GM21515 (cell line): ENCODE measurements at regions not wholly inside any gene's neighbourhood (a gene's known extent, or its start where the extent isn't known, plus 50 kb on each side); places are given as distances from the start of the nearest gene placed in this dataset.

ENCODE experiments used
- ATAC-seq: cut with Tn5 transposase; IDR thresholded peaks from one replicate; pipeline ENCODE4 v1.9.1; 2021; ENCODE audit not compliant: unreplicated experiment

DNA sequence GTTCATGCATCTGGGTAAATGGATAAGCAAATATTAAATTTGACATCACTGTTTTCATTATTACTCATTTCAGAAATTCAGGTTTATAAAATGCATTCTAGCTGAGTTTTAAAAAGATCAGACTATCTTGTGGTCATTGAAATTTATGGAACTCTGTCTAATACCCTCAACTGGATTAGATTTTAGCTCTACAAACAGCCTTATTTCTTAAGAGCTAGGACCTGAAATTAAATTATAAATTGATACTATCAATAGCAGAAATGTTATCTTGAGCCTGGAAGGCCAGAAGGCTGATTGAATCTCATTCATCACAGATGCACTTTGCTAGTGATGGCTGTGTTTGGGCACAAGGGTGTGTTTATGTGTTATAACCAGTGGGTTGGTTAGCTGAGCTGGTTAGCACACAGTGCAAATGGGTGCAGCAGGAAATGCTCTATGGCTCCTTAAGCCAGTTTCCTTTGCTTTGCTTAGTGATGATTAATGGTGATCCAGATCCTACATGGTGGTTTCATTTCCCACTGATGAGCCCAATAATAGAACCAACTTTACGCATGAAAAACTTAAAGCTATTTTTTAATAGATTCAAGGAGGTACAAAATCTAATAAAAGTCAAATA lies 310.8 kb upstream of the KLF12 start:
- no peak for ATAC-seq

DNA sequence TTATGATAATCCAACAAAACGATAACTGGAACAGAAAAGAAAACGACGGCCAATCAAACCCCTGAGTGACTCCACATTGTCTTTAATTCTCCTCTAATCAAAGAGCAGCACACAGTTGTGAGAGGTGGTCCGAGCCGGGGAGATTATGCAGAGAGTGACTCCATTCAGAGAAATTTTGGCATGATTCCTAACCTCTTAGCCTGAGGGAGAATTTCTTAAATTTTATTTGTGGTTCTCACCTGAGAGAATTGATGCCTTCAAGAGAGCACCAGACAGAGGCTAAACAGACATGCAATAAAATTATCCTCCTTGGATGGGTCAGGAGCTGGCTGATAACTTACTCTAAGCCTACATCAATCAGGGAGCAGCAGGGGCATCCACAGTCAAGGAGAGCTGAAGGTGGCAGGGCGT lies 310.0 kb upstream of the KLF12 start:
- no peak for ATAC-seq

DNA sequence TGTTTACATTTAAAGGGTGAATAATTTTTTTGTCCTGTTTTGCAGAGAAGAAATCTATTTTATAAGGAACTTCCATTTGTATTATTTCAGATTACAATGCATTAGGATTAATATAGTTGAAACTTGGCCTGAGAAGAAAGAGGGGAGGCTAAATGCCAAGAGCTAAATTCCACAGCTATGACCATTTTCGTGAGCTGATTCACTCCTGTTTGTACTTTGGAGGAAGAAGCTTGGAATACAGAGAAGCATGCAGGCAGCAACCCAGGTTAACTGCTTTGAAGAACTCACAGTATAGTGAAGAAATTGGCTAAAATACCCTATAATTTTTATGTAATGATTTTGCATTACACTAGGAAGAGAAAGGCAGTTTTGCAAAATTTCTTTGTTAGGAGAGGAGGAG lies 309.4 kb upstream of the KLF12 start:
- no peak for ATAC-seq

DNA sequence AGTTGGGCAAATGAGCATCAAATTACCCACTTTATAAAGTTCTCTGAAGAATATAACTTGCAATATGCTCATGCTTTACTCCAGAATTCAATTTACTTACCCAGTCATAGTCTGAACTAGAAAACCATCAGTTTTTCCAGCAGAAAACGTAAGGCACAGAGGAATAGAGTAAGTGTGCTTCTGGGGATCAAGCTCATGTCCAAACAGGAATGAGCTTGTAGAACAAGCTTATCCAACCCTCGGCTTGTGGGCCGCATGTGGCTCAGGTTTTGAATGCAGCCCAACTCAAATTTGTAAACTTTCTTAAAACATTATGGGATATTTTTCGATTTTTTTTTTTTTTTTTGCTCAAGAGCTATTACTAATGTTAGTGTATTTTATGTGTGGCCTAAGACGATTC lies 308.5 kb upstream of the KLF12 start:
- ATAC-seq = no peak

DNA sequence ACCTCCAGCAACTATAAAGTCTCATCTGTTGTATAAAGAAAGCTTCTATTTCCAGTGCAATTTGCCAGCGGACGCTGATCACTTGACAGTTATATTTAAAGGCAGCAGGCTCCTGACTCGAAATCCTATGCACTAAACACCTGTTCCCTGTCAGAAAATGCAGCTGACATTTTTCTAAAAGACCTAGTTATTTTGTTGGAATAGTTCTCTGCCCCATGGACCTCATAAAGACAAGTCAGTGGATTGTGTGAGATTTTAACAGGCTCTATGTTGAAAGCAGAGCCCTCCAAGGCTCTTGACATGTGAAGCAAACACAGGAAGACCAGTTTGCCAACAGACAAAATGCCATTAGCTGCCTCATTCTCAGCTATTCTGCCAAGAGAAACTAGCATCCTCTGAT lies 304.7 kb upstream of the KLF12 start:
- ATAC-seq = no peak

DNA sequence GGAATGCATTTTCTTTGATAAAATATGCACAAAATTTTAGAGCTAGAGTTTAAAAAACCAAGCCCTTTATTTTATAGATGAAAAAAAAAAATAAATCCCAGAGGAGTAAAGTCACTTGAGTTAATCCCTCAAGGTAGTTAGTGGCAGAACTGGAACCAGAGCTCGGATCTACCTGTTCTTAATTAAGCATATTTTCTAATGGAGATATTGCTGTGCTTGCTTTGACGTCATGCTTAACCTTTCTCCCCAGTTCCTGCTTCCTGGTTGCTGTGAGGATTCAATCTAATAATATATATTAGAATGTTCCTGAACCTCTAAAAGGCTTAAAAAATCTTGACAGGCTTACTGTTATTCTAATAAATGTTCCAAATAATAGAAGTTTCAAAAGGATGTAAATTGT lies 300.6 kb upstream of the KLF12 start:
- no peak for ATAC-seq

DNA sequence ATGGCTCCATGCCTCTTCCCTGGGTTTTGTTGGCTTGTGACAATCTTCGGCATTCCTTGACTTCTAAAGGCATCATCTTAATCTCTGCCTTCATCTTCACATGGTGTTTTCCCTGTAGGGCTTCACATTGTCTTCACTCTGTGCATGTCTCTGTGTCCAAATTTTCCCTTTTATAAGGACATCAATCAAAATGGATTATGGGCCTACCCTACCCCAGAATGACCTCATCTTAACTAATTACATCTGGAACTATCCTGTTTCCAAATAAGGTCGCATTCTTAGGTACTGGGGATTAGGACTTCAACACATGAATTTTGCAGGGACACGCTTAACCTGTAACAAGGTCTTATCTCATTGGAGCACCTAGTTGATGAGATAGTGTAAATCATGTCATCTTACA lies 290.3 kb upstream of the KLF12 start:
- no peak for ATAC-seq

DNA sequence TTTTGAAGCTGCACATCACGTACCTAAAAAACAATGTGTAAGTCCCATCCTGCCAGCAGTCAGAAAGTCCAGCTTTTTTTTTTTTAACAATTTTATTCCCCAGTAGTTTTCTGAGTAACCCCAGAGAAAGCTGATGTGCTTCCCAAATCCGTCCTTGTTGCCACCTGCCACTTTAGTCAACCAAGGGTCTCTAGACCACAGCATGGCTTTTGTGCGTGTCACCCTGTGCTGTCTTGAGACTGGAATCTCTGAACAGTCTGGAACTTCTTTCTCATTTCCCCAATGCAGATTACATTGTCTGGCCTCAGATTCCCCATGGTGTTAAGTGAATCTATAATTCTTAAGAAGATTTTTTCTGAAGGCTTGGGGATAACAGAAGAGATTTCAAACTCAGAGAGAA lies 289.2 kb upstream of the KLF12 start:
- ATAC-seq = no peak

DNA sequence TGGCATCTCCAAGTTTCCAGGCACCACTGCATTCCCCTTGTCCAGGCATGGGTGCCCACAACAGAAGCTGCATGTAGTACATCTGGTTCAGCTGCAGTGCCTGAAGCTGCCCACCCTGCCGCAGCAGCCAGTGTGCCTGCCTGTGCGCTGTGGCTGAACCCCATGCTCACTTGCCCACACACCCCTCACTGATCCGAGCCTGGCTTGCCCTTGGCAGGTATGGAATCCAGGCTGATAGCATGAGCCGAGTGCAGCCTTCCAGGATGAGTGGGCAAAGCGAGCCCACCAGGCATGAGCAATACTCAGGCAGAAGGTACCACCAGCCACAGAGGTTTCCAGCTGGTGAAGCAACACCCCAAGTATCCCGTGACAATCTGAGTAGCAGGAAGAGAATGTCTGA lies 280.3 kb upstream of the KLF12 start:
- ATAC-seq = no peak

DNA sequence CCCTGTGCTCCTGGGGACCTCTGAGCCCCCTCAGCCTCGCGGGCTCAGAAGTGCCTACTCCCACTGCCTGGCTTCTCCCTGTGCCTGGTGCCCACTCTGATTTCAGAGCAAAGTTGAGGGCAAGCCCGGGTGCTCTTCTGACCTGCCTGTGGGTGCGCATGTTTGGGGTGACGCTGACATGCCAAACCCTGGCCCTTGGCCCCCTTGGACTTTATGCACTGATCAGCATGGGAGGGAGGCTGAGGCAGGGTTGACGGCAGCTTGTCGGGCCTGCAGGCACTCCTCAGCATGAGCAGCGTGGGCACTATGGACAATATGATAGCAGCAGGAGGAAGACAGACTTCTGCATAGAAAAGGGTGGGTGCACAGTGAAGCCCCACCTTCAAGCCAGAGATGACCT lies 279.3 kb upstream of the KLF12 start:
- ATAC-seq = no peak

DNA sequence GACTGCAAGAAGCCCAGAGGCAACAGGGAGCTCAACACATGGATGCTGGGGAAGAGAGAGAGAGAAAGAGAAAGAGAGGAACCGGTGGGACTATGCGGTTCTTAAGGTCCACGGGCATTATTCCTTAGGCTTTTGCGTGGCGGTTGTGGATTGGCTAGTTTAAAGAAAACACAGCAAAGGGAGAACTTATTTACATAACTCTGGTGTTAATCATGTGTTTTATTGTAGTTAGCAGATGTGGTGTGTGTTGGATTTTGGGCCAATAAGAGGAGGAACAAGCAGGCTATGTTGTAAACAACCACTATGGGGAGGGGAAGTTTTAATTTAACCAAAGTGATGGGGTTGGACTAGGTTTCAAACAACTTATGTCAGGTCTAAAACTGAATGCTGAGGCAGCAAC lies 275.3 kb upstream of the KLF12 start:
- no peak for ATAC-seq

DNA sequence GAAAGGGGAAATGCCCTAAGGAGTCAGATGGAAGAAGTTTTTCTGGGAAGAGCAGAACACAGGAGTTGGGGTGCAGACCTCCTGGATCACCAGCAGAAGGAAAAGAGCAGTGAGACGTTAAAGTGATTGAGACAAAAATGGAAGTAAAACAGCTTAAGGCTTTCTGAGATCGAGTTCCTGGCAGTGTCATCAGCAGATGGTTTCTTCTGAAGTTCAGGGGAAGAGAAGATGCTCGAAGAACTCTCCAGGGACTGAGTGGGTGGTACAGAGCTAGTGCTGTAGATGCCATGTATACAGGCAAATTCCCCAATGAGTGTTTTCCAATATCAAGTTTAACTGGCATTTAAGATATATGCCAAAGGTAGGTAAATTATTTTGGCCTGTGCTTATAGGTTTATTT lies 272.2 kb upstream of the KLF12 start:
- no peak for ATAC-seq

DNA sequence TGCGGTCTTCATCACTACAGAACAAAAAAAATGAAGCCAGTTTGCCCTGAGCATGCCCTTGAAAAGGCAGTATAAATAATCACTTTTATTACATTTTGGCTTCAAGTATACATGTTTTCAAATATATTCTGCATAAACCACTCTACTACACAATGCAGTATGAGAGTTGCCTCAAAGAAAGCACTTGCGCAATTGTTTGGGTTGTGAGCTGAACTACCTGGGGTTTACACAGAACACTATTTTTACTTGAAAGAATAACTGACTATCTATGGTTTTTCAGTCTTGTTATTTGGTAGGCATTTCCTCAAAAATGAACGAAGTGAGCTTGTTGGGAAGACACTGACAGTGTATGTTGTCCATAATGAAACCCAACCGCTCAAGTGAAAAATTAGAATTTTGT lies 264.4 kb upstream of the KLF12 start:
- no peak for ATAC-seq

DNA sequence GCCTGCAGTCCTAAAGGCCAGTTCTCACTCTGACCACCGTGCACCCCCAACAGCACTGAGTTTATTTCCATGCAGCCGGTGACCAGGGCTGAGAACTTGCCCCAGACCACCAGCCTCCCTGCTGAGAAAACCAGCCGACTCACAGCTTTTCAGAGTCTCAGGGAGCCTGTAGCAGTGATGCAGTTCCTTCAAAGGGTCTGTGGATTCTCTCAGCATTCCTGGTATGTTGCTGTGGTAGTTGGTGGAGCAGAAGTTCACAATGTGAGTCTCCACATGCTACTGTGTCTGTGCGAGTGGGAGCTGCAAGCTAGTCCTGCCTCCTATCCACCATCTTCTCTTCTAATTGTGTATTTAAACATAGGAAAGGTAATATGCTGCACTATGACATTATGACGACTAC lies 254.9 kb upstream of the KLF12 start:
- ATAC-seq = no peak

DNA sequence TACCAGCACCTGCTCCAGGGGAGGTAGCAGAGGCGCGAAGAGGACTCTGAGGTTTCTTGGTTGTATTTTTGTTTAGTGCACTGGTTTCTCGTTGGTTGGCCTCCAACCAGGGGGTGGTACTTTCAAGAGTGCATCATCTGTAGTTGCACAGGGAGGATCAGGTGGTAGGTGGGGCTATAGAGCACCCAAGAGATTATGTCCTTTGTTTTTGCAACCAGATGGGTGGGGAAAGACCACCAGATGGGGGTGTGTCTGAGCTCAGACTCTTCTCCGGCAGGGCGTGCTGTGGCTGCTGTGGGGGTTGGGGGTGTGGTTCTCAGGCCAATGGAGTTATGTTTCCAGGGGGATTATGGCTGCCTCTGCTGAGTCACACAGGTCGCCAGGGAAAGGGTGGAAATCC lies 254.4 kb upstream of the KLF12 start:
- no peak for ATAC-seq

DNA sequence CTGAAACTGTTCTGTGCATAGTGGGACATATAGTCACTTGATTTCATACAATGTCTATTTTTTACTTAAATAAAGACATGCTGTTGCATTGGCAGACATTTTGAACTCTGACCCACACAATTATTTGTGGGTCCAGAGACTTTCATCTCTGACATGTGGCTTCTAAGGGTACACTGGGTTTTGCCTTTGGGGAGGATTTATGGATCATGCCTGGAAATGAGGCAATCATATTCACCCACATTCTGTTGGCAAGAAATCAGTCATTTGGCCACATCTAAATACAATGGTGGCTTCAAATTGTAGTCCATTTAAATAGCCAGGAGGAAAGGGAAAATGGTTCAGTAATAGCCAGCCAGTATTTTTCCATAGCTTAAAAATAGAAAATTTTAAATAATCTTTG lies 238.3 kb upstream of the KLF12 start:
- ATAC-seq = no peak

DNA sequence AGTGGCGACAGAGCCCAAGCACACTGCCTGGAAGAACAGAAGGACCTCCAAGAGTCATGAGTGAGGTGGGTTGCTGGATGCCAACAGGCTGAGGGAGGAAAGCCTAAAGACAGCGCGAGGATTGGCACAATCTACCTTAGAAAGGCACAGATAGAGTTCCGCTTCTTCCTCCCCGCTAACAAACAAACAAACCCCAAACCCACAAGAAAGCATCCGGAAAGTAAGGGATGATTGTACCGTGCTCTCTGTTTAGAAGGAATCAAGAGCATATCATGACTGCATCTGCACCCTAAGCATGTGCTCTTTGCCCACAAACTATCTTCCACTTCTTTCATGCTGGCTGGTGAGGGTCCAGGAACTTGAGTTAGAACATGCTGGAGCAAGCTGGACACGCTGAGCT lies 233.0 kb upstream of the KLF12 start:
- no peak for ATAC-seq

DNA sequence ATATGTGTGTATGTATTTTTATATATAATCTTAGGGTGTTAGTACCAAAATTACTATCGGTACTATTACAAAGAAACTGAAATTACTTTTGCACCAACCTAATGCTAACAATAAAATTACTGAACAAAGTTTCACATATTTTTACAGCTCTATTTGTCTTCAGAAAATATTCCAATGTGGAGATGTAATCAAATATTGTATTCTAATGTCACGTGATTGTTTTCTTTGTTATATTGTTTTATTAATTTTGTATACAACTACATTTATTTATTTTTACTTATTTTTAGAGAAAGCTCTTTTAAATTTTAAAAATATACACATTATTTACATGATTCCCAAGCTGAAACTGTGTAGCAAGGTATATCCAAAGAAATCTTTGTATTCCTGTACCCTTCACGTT lies 227.1 kb upstream of the KLF12 start:
- ATAC-seq = no peak

DNA sequence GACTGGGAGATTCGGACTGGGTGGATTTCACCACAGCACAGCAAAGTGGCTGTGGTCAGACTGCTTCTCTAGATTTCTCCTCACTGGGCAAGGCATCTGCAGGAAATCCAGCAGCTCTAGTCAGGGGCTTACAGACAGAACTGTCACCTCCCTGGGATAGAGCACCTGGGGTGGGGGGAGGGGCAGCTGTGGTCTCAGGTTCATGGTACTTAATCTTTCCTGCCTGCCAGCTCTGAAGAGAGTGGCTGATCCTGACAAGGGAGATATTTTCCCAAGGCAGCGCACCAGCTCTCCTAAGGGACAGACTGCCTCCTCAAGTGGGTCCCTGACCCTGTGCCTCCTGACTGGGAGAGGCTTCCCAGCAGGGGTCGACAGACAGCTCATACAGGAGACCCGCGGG lies 212.8 kb upstream of the KLF12 start:
- no peak for ATAC-seq

DNA sequence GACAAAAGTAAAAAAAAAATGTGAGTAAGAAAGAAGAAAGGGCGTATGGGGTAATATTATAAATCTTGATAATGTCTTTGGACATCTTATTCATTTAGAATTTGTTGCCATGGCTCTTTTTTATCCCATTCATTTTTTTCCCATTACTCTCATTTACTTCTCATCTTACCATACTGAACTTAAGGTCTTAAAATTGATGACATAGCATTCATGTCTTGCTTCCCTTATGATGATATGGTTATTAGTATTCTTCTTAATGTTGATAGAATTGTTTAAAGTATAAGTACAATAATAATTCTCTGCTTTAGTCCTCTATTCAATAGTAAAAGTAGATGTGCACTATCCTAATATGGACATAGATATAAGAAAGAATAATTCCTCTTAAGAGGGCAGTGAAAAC lies 204.1 kb upstream of the KLF12 start:
- ATAC-seq = no peak

DNA sequence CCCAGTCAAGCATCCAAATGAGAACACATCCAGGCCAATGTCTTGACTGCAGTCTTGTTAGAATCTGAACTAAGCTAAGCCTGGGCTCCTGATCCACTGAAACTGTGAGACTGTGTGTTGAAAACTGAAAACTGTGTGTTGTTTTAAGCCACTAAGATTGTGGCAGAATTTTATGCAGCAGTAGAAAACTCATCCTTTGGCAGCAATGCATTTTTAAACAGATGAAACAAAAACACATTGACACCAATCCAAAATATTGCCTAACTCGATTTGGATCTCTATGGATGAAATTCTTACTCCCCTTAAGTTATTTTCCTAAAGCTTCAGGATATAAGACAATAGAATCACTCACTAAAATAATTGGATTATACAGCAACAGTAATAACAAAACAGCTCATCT lies 202.3 kb upstream of the KLF12 start:
- ATAC-seq = no peak

DNA sequence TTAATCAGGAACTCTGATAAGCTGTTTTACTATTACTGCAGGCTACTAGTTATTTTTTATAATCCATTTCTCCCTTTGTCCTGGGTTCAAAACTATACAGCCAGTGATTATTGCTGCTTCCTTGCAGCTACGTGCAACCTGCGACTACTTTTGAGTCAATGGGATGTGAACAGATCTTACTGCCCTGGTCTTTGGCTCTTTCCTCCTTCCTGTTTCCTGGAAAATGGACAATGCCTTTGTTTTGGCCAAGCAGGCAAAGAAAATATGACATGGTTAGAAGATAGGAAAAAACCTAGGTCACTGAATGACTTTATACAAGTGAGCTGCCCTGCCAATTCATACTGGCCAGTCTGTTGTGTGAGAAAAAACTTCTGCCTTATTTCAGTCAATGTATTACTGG lies 201.2 kb upstream of the KLF12 start:
- ATAC-seq = no peak

DNA sequence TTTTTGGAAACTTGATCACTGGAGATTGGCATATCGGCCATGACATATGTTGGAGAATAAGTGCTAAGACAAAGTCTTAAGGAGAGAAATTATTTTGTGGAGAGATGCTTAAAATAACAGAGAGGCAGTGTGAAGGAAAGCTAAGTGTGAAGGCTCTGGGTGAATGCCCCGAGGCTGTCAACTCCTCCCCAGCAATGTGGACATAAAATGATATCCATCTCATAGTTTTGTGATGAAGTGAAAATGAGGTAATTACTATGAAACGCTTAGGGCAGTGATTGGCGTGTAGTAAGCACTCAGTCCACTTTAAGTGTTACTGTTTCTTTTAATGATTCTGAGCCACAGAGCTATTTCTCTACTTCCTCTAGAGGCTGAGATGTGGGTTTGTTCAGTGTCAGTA lies 195.8 kb upstream of the KLF12 start:
- no peak for ATAC-seq

DNA sequence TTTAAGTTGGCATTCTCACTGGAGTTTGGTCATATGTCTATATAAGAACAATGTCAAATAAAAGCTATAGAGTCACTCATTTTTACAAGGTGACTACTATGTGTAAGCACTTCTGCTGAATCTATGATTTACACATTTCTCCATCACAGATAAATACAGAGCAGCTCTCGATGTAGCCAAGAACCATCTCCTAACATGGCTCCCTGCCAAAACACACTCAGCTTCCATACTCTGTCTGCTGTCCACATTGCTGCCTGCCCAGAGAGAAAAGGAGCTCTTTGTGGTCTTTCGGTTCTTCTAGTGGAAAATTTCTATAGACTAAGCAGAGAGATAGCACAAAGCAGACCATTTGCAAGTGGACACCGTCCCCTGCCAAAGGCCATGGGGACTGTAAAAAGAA lies 190.9 kb upstream of the KLF12 start:
- no peak for ATAC-seq
